ENCODE measurements at regions not wholly inside any gene's neighbourhood (a gene's known extent, or its start where the extent isn't known, plus 50 kb on each side); places are given as distances from the start of the nearest gene placed in this dataset.
"Not testable (repeated sequence)": the region's sequence is repeated elsewhere in the genome, so short reads cannot be mapped to it uniquely, and the experiment has no call there.

DNA sequence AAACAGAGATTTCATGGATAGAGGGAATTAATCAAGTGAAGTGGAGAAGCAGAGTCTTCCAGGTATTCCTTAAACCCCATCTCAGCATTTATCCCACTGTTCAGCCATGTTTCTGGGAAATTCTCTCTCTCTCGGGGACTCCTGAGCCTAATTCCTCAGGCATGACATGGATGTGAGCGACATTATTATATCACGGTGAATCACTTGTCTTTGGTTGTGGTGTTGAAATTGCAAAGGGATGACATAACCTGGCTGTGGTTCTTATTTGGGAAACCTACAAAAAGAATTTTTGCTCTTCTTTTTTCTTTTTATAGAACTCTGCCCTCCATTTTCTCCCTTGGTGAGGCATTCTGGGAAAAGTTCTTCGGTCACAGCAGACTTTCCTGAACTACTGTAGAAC, 457.9 kb upstream of the PTGER4 start:
- ATAC-seq (no peak), DNase-seq (no peak)

DNA sequence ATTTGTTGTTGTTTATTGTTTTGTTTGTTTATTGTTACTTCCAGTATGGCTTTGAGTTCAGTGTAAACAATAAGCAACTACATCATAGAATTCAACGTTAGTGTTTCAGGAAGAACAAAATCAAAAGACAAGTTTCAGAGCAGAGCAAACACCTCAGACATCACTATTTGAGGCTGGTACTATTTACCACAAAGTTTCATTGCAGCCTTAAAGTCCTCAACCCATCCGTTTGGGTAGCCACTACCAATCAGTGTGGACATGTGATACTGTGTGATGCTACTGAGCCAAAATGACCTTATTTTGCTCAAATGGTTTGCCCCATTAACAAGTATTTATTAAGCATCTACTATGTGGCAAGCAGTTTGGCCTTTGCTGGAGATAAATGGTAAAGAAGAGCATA, 458.5 kb upstream of the PTGER4 start:
- no peak for DNase-seq
- ATAC-seq, result no peak

DNA sequence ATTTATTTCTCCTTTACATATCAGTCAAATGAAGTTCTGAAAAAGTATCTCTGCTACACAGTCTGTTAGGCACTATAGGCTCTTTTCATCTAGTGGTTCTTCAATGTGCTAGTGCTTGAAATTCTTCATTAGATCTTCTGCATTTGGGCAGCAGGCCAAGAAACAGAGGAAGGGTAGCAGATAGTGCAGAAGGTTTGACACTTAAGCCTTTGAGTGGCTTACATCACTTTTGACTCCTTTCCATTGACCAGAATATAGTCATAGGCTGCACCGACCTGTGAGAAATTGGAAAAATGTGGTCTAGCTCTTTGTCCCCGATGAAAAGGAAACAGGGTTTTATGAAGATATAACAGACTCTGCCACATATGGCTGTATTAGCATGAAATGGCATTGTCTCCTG, 459.5 kb upstream of the PTGER4 start:
- ATAC-seq (no peak), DNase-seq (no peak)

DNA sequence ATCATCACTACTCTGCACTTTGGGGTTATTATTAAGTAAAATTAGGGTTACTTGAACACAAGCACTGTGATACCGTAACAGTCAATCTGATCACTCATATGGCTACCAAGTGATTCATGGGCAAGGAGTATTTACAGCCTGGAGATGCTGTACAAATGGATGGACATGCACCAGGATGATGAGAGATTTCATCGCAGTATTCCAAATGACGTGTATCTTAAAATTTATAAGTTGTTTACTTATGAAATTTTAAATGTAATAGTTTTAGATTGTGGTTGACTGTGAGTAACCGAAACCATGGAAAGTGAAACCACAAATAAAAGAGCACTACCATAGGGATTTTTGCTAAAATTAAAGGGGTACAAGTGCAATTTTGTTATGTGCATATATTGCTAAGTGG, 462.2 kb upstream of the PTGER4 start:
- DNase-seq, result no peak
- ATAC-seq, result no peak

DNA sequence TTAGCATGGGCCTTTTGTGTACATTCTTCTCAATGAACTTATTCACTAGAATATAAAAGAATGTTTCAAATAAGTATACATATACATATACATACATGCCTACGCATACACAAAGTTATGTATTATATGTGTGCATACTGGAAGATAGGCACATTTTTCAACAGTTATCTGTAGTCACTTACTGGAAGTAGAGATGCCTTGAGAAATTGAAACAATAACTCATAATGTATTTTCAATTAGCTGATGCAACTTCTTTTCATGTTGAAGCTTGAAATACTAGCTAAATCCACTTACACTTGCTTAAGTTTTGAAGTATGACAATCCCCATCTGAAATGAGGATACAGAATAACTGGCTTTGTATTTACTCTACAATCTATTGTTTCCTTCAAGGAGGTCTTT, 469.0 kb upstream of the PTGER4 start:
- no peak for DNase-seq
- no peak for ATAC-seq

DNA sequence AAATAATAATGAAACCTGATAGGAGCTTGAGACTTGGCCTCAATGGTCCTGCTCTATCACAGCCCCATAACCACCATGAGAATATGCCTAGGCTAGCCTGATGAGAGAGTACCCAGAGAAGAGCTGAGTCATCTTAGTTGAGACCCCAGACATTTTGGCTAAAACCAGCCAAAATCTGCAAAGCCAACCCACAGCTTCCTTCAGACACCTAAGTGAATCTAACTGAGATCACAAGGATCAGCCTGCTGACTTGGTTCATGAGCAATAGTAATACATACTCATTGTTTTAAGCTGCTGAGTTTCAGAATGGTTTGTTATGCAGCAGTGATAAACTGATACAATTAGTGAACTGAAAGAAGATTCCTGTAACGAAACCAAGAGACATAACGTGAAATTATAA, 473.7 kb upstream of the PTGER4 start:
- no peak for DNase-seq
- peak; percentile 32 for ATAC-seq

DNA sequence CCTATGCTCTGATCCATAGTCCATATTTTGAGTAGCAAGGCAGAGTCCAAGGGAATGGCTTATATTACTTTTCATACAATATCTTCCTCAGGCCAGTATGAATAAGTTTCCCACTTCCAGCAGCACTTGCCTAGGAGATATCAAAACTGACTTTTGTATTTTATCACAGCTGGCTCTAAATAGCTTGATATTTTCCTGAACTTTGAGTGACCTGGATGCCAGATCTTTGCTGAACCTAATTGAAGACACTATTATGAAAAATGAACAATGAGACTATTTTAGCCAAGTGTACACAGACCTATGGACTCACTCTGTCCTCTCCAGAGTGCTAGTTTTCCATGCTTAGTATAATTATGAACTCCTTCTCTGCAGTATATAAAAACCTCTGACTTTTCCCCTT, 475.6 kb upstream of the PTGER4 start:
- ATAC-seq, result no peak
- no peak for DNase-seq

DNA sequence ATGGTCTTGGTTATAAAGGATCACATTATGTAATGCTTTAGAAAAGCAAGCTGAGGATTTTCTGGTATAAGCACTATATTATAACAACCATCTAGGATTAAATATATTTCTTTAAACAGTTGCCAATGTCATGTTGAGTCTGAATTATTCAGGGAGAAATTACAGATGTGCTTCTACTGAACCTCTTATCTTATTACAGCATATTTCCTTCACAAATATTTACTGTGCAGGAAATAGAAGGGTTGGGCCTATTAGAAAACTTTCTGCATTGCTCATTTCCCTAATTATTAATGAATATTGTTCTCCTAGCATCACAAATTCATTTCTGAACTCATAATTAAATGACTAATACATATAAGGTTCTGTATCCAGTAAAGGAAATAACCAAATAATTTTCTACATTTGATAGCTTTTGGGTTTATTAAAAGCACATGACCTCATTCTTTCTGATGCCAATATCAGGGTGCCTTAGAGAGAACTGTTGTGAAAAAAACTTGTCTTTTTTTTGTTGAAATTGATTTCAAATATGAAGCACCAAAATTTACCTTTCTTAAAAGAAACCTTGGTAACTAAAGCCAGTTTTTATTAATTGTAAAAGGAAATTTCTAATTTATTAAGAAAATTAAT, 476.8 kb upstream of the PTGER4 start:
- ATAC-seq (no peak), DNase-seq (no peak)

DNA sequence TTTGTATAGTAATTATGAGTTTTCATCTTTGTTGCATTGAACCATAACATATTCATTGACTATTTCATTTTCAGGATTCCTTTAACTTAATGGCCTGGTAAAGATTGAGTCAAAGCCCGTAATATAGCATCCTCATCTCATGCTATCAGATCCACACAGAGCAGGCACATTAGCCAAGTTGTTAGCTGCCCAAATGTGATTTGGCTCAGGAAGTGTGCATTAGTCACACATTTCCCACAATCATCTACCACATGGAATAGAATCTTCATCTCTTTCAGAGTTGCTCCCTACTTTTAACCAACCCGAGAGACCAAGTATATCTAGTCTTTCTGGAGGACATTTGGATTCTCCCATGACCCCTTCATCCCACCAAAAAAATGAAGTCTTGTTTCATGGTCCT, 481.0 kb upstream of the PTGER4 start:
- DNase-seq, result no peak

DNA sequence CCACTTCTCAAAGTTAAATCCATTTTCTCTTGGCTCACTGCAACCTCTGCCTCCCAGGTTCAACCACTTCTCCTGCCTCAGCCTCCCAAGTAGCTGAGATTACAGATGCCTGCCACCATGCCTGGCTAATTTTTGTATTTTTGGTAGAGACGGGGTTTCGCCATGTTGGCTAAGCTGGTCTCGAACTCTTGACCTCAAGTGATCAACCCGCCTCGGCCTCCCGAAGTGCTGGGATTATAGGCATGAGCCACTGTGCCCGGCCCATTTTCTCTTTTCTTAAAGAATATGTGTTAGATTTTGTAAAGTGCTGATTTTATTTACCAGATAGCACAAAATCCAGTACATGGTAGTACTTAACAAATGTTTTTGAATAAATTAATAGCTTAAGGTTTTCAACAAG, 484.1 kb upstream of the PTGER4 start:
- not testable (repeated sequence) for ATAC-seq, DNase-seq

More for the DNA sequence above, 481.0 kb upstream of the PTGER4 start:
- ATAC-seq, result no peak

DNA sequence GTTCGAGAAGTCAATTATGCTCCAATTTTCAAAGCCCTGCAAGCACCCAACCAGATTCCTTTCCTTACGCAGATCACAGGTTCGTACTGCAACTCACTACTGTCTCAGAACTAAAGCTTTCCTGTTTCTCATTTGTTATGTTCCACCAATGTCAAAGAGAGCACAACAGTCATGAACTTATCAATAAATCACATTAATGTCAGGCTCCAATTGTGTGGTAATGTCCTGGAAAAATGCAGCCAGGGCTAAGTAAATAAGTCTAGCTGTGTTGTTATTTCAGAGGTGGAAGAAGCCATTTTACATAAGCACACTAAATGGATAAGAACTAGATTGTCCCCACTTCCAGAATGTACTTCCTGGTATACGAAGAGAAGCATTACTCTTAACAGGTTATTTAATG, 488.6 kb upstream of the PTGER4 start:
- DNase-seq (no peak), ATAC-seq (no peak)

DNA sequence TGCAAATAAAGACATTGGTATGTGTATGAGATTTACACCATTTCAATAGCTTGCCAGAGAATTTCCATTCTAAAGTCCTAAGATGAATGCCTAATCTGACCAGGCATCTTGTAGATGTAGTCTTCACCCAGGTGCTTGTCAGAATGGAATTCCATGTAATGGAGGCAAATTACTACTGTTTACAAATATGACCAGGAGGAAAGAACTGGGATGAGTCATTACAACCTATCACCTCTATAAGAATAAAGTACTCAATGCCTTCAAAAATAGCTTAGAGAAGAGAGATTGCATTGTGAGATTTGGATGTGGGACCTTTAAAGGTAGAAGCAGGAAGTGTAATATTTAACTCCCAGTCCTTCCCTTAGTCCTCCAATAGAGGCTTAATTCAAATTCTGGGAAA, 507.0 kb upstream of the PTGER4 start:
- DNase-seq (no peak), ATAC-seq (no peak)

DNA sequence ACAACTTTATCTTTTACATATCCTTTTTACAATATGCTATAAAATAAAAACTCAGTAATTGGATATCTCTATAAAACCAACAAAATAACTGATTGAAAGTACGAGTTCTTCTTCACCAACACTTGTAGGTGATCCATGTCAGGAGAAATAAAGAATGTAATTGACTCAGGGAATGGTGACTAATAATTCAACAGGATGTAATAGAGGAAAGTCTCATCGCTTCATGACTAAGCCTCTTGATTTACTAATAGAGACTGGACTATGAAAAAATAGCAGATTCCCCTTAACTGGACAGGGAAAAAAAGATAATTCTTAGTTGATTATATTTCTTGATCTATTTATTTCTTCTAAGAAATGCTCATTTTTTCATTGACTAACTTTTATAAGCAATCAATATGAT, 507.7 kb upstream of the PTGER4 start:
- no peak for ATAC-seq
- DNase-seq, result no peak

DNA sequence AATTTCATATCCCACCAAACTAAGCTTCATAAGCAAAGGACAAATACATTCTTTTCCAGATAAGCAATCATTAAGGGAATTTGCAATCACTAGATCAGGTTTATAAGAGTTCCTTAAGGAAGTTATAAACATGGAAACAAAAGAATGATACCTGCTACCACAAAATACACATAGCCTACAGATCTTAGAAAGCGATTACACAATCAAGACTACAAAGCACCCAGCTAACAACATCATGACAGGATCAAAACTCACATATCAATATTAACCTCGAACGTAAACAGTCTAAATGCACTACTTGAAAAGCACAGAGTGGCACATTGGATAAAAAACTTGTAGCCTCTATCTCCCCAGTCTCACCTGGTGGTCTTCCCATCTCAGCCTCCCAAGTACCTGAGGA, 512.4 kb upstream of the PTGER4 start:
- no peak for ATAC-seq
- DNase-seq, result no peak

DNA sequence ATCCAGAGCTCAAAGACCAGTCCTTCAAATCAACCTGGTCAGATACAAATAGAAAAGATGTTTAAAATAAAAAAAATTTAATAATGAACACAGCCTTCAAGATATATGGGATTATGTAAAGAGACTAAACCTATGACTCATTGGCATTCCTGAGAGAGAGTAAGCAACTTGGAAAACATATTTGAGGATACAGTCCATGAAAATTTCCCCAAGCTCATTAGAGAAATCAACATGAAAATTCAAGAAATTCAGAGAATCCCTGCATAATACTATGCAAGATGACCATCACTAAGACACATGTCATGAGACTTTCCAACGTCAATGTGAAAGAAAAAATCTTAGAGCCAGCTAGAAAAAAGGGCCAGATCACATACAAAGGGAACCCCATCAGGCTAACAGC, 512.9 kb upstream of the PTGER4 start:
- DNase-seq, result no peak
- ATAC-seq, result no peak

DNA sequence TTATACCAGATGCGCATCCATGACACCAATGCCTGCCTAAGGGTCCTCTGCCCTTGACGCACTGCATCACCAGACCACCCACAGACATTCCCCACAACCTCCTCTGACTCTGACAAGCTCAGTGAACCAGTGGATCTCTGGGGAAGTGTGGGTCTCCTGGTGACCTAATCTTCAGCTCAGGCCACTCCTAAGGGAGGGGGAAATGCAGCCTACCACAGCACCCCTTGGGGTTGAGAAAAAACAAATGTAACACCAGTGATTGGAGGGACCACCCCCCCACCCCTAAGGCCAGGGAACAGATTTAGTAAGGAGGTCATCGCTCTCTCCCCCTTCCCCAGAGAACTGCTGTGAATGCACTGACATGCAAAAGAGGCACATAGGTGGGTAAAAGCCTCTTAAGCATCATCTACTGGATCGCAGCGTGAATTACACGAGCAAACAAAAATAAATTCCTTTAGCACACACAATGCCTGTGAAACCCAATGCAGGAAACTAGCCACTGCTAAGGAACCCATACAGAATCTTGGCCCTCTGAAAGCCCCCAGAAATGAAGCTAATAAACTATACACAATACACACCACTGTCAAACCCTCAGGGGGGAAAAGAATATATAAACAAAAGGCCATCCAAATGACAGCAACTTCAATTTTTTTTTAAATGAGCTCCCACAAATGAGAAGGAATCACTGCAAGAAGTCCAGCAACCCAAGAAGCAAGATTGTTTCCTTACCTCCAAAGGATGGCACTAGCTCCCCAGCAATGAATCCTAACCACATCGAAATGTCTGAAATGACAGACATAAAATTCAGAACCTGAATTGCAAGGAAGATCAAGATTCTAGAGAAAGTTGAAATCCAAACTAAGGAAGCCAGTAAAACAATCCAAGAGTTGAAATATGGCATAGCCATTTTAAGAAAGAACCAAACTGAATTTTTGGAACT, 513.7 kb upstream of the PTGER4 start:
- DNase-seq, result no peak
- ATAC-seq, result no peak

DNA sequence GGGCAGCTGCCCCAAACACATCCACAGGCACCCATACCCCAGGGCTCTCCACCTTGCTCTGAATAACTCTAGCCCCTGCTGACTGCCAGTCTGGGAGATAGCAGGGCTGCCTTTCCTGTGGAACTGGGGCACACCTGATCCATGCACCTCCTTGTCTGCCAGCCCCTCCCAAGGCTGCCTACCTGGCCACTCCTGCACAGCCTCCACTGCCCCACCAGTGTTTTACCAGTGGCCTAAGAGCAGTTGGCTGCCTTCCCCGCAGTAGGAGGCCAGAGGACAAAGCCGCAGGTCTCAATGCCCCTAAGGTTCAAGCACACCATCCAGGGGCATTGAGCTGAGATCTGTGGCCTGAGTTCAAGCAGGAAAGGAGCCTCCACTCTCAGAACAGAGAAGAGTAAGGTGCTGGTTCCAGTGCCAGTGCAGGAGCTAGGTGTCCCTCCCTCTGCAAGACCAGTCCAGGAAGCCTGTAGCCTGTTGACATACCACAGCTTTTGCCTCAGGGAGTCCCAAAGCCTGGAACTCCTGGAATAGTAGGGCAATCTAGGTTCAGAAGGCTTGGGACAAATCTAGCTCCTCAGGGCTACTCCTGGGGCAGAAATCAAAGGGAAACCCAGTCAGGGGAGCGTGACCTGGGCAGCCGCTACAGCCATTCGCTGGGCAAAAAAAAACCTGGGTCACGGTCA, 514.5 kb upstream of the PTGER4 start:
- ATAC-seq (no peak), DNase-seq (no peak)

DNA sequence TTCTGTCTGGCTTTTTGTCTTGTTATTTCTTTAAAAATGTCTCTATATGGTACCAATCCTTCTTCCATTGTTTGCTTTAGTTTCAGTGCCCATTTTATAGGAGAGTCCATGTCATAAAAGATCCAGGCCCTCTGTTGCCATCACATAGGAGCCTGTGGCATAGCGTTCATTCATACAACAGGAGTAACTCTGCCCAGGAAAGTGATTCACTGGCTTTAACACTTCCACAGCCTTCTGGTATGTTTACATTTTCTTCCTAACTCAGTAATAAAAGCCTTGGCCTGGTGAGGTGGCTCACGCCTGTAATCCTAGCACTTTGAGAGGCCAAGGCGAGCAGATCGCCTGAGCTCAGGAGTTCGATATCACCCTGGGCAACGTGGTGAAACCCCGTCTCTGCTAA, 519.3 kb upstream of the PTGER4 start:
- no peak for DNase-seq
- no peak for ATAC-seq

DNA sequence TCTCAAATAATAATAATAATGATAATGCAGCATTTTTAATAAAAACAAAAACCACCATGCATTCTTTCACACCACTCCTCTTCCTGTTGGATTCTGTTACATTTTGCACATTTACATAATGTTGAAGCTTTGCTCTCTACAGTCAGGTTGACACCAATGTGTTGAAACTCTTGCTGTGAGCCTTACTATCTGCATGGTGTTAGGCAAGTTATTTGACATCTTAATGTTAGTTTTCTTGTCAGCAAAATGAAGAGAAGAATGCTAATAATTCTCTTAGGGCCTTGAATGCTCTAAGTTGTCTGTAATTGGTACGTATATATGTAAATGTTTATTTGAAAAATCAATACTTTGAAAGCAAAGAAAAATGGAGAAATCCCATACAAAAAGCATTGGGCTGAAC, 525.5 kb upstream of the PTGER4 start:
- DNase-seq (no peak), ATAC-seq (no peak)

DNA sequence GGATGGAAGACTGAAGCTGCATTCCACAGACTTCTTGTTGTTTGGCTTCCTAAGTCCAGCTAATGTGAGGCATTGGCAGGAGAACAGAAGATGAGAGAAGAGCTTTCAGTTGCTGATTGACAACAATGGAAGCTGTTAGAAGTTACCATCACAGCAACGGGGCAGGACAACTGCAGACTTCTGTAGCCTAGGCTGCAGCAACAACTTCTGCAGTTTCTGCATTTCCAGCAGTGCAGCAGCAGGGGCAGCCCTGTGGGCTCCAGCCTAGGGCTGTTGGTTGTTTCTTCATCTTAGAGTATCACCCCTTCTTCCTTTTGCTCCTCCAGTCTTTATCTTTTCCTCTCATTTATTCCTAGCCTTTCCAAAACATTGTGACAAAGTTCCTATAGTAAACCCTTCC, 528.8 kb upstream of the PTGER4 start:
- ATAC-seq (no peak), DNase-seq (no peak)

DNA sequence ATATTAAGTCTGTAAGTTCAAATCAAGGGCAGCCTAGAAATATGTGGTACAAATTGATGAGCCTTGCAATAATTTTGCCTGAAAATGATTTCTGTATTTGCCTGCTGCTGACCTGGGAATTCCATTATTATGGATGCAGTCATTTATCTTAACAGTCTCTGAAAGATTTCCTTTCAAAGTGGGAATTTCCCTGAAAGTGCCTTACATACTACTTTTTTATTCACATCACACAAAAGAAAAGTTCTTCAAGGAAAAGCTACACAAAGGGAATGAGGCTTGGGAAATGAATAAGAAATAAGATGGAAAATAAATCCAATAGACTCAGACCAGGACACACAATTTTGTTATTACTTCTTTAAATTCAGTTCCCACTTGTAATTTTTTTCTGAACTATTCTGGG, 537.8 kb upstream of the PTGER4 start:
- ATAC-seq, result no peak

DNA sequence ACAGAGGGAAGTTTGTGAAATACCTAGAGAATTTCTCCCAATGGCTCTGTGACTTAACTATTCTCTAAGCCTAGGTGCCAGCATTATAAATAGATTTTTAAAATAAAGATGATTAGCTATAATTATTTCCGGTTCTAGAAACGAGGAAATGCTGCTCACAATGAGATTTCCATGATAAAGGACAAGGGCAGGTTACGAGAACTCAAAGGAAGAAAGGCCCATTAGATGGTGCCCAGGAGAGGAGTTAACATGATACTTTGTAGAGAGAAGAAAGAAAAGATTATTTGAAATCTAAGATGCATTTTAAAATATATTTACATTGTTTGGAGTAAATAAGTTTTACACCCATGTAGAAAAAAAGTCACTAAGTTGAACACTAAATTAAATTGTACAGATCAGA, 538.3 kb upstream of the PTGER4 start:
- ATAC-seq, result no peak
- DNase-seq, result no peak

More for the DNA sequence above, 537.8 kb upstream of the PTGER4 start:
- no peak for DNase-seq

DNA sequence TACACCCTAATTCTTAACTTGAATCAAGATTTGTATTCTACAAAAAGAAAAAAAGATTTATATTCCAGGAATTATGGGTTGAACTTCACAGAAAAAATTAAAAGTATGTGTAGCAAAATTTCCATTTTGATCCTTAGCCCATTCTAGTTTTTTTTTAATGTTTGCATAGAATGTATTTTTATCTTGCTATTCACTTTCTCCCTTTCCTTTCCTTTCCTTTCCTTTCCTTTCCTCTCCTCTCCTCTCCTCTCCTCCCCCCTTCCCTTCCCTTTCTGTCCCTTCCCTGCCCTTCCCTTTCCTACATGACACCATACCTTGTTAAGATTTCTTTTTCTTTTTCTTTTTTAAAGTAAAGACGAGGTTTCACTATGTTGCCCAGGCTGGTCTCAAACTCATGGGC, 542.5 kb upstream of the PTGER4 start:
- DNase-seq (no peak), ATAC-seq (no peak)
